ENCODE measurements at regions not wholly inside any gene's neighbourhood (a gene's known extent, or its start where the extent isn't known, plus 50 kb on each side); places are given as distances from the start of the nearest gene placed in this dataset.

GRCh38 chr10:71081912-71082311, 130.5 kb upstream of the UNC5B start:
- TF ChIP-seq ZNF341 (tag by site-specific recombination; IDR thresholded peaks at IDR 0.05; ENCODE audit: low read depth) (no peak), ZNF114 (tag by site-specific recombination; IDR thresholded peaks at IDR 0.05) (no peak), CTCF (tag by site-specific recombination; IDR thresholded peaks at IDR 0.05) (no peak), ZNF366 (tag by site-specific recombination; conservative IDR thresholded peaks at IDR 0.05) (no peak), ZNF18 (tag by site-specific recombination; IDR thresholded peaks at IDR 0.05) (no peak), ZBTB48 (tag by site-specific recombination; IDR thresholded peaks at IDR 0.05) (no peak), ZNF837 (tag by site-specific recombination; IDR thresholded peaks at IDR 0.05) (no peak), ZNF792 (tag by site-specific recombination; IDR thresholded peaks at IDR 0.05) (no peak), PRDM4 (tag by site-specific recombination; IDR thresholded peaks at IDR 0.05) (no peak), ATF2 (tag by site-specific recombination; IDR thresholded peaks at IDR 0.05; ENCODE audit: low read depth) (no peak), ZBTB10 (tag by site-specific recombination; IDR thresholded peaks at IDR 0.05) (no peak), ZNF624 (tag by site-specific recombination; IDR thresholded peaks at IDR 0.05) (no peak), ZBTB1 (tag by site-specific recombination; IDR thresholded peaks at IDR 0.05) (no peak)

All from HEK293 (cell line).